GM10248 (cell line): ENCODE measurements at regions not wholly inside any gene's neighbourhood (a gene's known extent, or its start where the extent isn't known, plus 50 kb on each side); places are given as distances from the start of the nearest gene placed in this dataset.

Experiments used
- CTCF ChIA-PET: fragments of 300-600 bp; sonication (Branson Sonifier 250); formaldehyde crosslinking; extraction: SDS; loops from one replicate; lab custom pipeline; 2021; ENCODE audit warnings: antibody characterized with exemption; lab: Yijun Ruan, JAX
- POLR2A ChIA-PET: fragments of 350-650 bp; sonication (Branson Sonifier 250); formaldehyde crosslinking; extraction: SDS; loops from one replicate; lab custom pipeline; 2020; ENCODE audit warnings: antibody characterized with exemption; lab: Yijun Ruan, JAX
- DNase-seq: peaks from one replicate; pipeline ENCODE4 v3.0.0; 2012; ENCODE audit errors: extremely low spot score
- TF ChIP-seq, protein P1 (sequence below): IDR thresholded peaks from 2 replicates; pipeline ENCODE4 v1.5.1; 2012; ENCODE audit warnings: mild to moderate bottlenecking, low read depth; ENCODE audit errors: extremely low read depth, missing control alignments, control extremely low read depth

DNA sequence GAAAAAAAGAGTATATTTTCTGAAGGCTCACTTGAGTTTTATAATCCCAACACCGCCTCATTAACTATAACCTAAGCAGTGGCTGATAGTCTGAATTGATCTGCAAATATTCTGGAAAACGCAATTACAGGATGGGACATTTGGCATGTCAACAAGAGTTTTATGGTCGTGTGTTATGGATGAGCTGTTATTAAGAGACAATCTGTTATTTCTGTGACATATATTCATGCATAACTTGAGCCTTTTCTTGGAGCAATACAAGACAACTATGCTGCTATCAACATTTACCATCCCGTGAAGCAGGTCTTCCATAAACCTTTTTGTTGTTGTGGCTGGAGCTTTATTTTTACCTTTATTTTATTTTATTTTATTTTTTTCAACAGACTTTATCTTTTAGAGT, 164.4 kb downstream of the SCG2 start:
- no peak for DNase-seq
- TF ChIP-seq, protein P1, sequence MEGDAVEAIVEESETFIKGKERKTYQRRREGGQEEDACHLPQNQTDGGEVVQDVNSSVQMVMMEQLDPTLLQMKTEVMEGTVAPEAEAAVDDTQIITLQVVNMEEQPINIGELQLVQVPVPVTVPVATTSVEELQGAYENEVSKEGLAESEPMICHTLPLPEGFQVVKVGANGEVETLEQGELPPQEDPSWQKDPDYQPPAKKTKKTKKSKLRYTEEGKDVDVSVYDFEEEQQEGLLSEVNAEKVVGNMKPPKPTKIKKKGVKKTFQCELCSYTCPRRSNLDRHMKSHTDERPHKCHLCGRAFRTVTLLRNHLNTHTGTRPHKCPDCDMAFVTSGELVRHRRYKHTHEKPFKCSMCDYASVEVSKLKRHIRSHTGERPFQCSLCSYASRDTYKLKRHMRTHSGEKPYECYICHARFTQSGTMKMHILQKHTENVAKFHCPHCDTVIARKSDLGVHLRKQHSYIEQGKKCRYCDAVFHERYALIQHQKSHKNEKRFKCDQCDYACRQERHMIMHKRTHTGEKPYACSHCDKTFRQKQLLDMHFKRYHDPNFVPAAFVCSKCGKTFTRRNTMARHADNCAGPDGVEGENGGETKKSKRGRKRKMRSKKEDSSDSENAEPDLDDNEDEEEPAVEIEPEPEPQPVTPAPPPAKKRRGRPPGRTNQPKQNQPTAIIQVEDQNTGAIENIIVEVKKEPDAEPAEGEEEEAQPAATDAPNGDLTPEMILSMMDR, result no peak
- POLR2A ChIA-PET, result no interaction called here
- CTCF ChIA-PET, result no interaction called here

DNA sequence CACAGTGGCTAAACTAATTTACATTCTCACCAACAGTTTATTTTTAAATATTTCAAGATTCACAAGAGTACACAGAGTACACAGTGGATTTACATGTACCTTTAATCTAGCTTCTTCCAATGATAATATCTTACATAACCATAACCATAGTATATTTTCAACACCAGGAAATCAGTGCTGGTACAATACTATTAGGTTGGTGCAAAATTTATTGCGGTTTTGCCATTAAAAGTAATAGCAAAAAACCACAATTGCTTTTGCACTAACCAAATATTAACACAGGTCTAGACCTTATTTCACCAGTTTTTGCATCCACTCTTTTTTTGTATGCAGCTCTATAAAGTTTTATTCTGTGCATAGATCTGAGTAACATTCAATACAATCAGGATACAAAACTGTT, 163.0 kb downstream of the SCG2 start:
- CTCF ChIA-PET, result interaction anchor here (1.1 to 1.2 kb wide), 2 partner anchors 11 to 289 kb away, joined by 3 read pairs; no protein-coding TSS in a partner anchor
- POLR2A ChIA-PET, result no interaction called here
- DNase-seq, result no peak
- TF ChIP-seq, protein P1, result no peak

DNA sequence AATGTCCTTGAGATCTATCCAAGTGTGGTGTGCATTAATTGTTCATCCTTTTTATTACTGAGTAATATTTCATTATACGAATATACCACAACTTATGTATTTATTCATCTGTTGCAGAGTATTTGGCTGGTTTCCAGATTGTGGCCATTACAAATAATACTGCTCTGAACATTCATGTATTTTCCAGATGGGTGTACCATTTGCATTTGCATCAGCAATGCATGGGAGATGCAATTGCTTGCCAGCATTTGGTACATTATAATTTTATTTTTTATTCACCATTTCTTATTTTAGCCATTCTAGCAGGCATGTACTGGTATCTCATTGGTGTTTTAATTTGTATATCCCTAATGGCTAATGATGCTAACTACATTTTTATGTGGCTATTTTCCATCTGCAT, 162.4 kb downstream of the SCG2 start:
- ChIA-PET POLR2A (no interaction called here), CTCF (interaction anchor here (1.2 kb wide), 1 partner anchor 288 kb away, joined by 3 read pairs; no protein-coding TSS in a partner anchor)
- TF ChIP-seq, protein P1, result no peak
- DNase-seq, result no peak

DNA sequence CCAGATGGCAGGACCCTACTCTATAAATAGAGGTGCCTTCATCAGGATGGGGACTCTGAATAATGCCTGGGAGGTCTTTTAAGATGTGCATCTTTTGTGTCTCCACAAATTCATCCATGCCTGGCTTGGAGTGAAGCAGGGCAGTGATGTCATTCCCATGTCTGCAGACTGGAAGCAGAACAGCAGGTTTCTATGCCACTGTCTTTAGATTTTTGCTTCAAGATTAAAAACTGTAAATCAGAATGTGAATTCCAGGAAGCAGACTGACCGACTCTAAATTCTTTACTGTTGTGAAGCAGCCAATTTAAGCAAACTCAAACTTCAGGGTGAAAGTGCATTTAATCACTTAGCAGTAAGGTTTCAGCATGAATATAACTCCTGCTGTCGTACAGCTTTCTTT, 159.3 kb downstream of the SCG2 start:
- POLR2A ChIA-PET, result no interaction called here
- CTCF ChIA-PET, result interaction anchor here (1.0 kb wide), 1 partner anchor 16 kb away, joined by 3 read pairs; no protein-coding TSS in a partner anchor
- DNase-seq, result no peak
- TF ChIP-seq, protein P1, result no peak

DNA sequence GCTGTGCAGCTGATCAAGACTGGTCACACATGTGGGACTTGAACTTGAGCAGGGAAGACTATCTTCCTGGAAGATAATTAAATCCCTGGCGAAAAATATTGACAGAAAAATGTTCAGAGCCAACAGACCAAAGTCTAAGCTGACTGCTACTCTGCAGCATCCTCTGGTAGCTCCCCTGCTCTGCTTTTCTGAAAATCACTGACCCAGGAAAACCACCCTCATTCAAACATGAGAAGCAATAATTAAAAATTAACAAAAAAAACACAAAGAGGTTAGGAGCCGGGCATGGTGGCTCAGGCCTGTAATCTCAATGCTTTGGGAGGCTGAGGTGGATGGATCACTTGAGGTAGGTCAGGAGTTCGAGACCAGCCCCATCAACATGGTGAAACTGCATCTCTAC, 151.9 kb downstream of the SCG2 start:
- TF ChIP-seq, protein P1, result no peak
- ChIA-PET POLR2A (no interaction called here), CTCF (interaction anchor here (1.2 kb wide), 1 partner anchor 11 kb away, joined by 3 read pairs; no protein-coding TSS in a partner anchor)
- DNase-seq, result no peak

DNA sequence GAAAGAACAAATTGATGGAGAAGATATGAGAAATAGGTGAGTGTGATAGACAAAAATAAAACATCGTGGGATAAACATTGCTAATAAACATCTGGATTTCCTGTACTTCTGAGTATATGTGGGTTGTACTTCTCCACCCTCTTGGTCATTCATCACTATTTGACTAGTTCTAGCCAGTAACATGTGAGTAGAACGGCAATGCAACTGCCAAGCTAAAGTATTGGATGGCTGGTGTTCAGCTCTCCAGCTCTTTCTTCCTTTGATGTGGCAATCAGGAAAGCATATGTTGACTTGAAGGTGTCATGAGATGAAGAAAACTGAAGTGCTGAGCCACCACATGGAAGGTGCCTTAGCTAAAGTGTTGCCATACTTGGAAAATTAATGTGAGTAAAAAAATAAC, 144.9 kb downstream of the SCG2 start:
- DNase-seq, result no peak
- TF ChIP-seq, protein P1, result no peak
- ChIA-PET POLR2A (no interaction called here), CTCF (interaction anchor here (1.0 to 1.7 kb wide), 2 partner anchors 48 to 827 kb away, joined by 3 to 4 read pairs; no protein-coding TSS in a partner anchor)
